NCI-H2029 (cell line): ENCODE measurements at regions not wholly inside any gene's neighbourhood (a gene's known extent, or its start where the extent isn't known, plus 50 kb on each side); places are given as distances from the start of the nearest gene placed in this dataset.

Experiments
- DNase-seq: peaks from one replicate; lab custom pipeline; 2025; lab: John Stamatoyannopoulos, UW

DNA sequence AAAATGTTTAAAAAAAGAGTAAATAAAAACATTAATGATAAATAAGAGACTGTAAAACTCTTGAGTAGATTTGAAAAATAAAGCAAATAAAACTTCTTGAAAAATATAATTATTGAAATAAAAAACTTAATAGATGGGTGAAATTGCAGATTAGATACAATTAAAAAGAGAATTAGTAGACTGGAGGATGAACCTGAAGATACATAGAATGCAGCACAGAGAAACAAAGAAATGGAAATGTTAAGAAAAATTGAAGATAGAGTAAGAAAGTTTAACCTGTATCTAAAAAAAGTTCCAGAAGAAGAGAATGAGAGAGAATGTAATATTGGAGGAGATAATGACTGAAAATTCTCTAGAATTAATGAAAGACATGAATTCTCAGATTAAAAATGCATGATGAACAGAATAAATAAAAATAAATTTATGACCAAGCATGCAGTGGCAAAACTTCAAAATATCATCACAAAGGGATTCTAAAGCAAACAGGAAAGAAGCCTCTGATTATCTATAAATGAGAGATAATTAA lies 438.1 kb upstream of the CLINT1 start:
- DNase-seq: no peak

DNA sequence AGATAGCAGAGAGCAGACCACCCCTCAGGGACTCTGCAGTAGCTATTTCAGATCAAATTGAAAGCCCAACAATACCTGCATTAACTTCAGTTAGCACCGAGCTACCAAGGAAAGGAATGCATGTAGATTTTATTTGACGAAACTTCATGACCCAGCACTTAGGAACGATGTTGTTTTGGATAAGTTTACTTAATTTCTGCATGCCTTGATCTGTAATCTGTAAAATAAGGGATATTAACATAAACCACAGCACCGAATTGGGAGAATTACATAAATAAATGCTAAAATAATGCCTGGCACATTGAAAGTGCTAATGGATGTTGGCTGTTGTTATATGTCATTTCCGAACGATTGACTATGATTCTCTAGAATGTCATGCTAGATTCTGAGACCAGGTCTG lies 435.8 kb upstream of the CLINT1 start:
- no peak for DNase-seq

DNA sequence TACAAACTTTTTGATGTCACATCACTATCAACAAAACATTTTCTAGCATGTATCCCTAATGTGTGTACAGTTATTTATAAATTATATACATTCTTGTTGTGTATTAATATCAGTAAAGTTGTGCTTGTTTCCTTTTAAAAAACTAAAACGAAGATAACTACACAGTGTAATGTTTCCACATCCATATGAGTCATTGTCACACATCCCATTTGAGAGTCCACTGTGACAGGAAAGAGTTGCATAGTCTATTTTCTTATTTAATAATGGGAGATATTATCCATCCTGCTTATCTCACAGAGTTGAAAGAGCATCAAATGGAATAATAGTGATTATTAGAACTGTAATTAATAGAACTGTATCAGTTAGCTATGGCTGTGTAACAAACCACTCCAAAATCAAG lies 434.0 kb upstream of the CLINT1 start:
- DNase-seq: no peak

DNA sequence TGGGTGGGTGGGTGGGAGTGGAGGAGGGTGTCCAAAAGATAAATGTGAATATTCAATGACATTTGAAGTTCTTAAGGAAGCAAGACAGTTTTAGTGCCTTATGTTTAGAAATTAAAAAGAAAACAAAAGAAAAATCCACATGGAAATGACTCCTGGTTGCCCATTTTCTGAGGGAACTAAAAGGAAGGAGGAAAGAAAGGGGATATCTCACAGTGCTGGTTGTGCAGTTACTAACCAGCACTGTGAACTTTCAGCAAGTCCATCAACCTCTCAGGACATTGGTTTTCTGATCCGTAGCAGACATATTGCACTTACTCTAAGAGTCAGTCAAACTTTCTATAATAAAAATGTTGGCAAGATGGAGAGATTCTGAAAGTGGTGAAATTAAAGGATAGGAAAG lies 431.0 kb upstream of the CLINT1 start:
- DNase-seq: no peak

- no peak for DNase-seq
These were observed 429.3 kb upstream of the CLINT1 start for GRCh38 chr5:158288272-158288657.

- DNase-seq: no peak
These were observed 428.8 kb upstream of the CLINT1 start for GRCh38 chr5:158287643-158288271.

- DNase-seq: no peak
These were observed 427.9 kb upstream of the CLINT1 start for GRCh38 chr5:158286827-158287226.

DNA sequence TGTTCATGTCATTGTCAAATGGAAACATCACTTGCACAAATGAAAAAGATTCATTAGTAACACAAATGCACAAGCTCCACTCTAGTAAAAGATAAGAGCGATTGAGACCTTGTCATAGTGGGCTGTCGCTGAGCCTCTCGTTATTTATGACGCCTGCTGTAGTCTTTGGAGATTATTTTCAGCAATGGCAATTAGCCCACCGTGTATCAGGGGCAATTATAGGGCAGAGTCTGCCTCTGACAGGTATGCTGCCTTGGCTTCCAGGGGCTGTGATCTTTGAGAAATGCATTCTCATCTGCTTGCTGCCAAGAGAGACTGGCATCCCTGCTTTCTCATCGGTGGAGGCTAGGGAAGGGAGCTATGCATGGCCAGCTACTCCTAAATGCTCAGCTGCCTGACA lies 426.8 kb upstream of the CLINT1 start:
- no peak for DNase-seq

GRCh38 chr5:158284242-158284641 lies 425.3 kb upstream of the CLINT1 start:
- no peak for DNase-seq

DNA sequence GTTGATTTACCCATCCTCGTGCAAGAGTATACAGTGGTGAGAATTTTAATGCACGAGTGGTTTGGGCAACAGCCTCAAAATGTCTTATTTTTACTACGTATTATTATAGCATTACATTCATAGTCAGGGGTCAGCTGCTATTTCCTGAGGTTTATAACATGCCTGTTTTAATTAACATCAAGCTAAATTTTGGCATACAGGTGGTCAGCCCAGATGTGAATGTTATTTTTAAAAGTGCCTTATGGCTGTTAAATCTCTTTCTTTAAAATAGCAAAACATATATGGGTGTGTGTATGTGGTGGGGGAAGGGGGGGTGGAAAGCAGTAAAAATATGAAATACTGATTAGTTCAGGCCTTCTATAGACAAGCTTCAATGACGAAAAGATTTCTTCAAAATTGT lies 424.5 kb upstream of the CLINT1 start:
- no peak for DNase-seq

GRCh38 chr5:158278216-158278925 lies 419.4 kb upstream of the CLINT1 start:
- no peak for DNase-seq

DNA sequence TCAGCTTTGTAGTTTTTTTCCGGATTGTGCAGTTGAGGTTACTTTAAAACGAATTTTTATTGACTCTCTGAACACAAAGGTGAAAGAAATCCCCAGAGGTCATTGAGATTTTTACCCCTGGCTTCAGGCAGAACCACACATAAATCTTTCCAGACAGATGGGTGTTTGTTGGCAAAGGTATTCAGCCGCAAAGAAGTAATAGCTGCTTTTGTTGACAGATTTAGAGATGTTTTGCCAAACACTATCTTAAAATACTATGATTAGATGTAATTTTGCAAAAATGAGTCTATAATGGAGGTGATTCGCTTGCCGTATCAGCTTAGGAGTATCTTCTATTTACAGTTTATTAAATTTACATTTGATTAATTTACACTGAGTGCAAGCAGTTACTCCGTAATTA lies 418.3 kb upstream of the CLINT1 start:
- no peak for DNase-seq

- DNase-seq: no peak
These were observed 417.7 kb upstream of the CLINT1 start for GRCh38 chr5:158276692-158277091.

GRCh38 chr5:158275511-158275910 lies 416.6 kb upstream of the CLINT1 start:
- DNase-seq: no peak

DNA sequence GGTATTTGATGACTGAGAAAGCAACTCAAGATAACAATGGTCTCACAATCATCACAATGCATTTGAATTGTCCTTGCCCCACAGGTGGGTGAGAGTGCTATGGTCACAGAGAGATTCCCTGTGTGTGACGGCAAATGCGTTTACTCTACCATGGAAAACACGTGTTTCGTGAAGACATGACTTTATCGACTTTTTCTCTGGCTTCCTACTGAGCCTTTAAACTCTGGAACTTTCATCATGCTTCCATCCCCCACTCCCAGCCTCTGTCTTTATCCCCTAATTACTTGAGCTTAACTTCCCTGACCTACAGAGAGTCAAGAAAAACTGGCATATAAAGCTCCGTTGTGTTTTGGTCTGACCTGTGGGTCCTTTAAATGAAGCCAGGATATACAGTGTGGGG lies 414.1 kb upstream of the CLINT1 start:
- DNase-seq: no peak

GRCh38 chr5:158272409-158272808 lies 413.5 kb upstream of the CLINT1 start:
- no peak for DNase-seq

- no peak for DNase-seq
These were observed 412.1 kb upstream of the CLINT1 start for GRCh38 chr5:158270996-158271554.

GRCh38 chr5:158268286-158268685 lies 409.3 kb upstream of the CLINT1 start:
- no peak for DNase-seq

GRCh38 chr5:158267228-158267627 lies 408.3 kb upstream of the CLINT1 start:
- DNase-seq: no peak

GRCh38 chr5:158265931-158266700 lies 407.2 kb upstream of the CLINT1 start:
- DNase-seq: no peak

- no peak for DNase-seq
These were observed 406.4 kb upstream of the CLINT1 start for GRCh38 chr5:158265346-158265745.

DNA sequence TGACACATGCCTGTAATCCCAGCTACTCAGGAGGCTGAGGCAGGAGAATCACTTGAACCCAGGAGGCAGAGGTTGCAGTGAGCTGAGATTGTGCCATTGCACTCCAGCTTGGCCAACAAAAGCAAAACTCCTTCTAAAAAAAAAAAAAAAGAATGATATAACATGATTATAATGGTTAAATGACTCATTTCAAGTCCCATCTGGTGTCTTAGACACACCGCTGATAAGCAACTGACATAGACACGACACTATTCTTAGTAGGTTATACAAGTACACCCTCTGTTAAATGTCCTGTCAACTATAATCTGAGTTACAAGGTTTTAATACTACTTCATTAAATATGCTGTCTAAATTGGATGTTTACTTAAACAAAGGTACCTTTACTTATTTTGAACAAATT lies 405.3 kb upstream of the CLINT1 start:
- DNase-seq: no peak
